CD4-positive, CD25-positive, alpha-beta regulatory T cell (primary cell): ENCODE measurements at regions not wholly inside any gene's neighbourhood (a gene's known extent, or its start where the extent isn't known, plus 50 kb on each side); places are given as distances from the start of the nearest gene placed in this dataset.

ENCODE experiments used
- ATAC-seq, 2 donors: fragments of 150-1000 bp; cut with Tn5 transposase; one replicate each; pipeline ENCODE4 v1.10.0; 2021; ENCODE audit warnings: low read depth in 2 of 2, moderate number of reproducible peaks in 2 of 2, moderate library complexity in 1 of 2
- DNase-seq, 3 donors: peaks; one replicate each; pipeline versions ENCODE4 v3.0.0 to v3.0.0-alpha.2; 2012 to 2022; ENCODE audit warnings: mixed read lengths in 1 of 3
- H3K27ac ChIP-seq: one replicate; pipeline ENCODE4 v1.7.0; 2013; ENCODE audit warnings: mild to moderate bottlenecking, low read length; ENCODE audit not compliant: insufficient read depth, poor library complexity, severe bottlenecking
- H3K27me3 ChIP-seq: one replicate; pipeline ENCODE4 v1.7.0; 2013; ENCODE audit warnings: low read length; ENCODE audit not compliant: control insufficient read depth, insufficient read depth
- H3K36me3 ChIP-seq: one replicate; pipeline ENCODE4 v1.7.0; 2013; ENCODE audit warnings: mild to moderate bottlenecking, low read length, moderate library complexity; ENCODE audit not compliant: control insufficient read depth, insufficient read depth
- H3K4me1 ChIP-seq: 2 replicates; pipeline ENCODE4 v1.7.0; 2013; ENCODE audit warnings: mild to moderate bottlenecking, low read length; ENCODE audit not compliant: insufficient read depth, control insufficient read depth, poor library complexity, severe bottlenecking
- H3K4me3 ChIP-seq: one replicate; pipeline ENCODE4 v1.7.0; 2013; ENCODE audit warnings: low read depth, mild to moderate bottlenecking, low read length, moderate library complexity
- H3K9me3 ChIP-seq, 2 experiments: 1 replicate in 1 of 2; 2 replicates in 1 of 2; pipeline ENCODE4 v1.7.0; 2013; ENCODE audit warnings: low read length in 2 of 2, mild to moderate bottlenecking in 1 of 2, moderate library complexity in 1 of 2; ENCODE audit not compliant: control insufficient read depth in 2 of 2
- H3K27ac Mint-ChIP-seq, 3 donors: one replicate each; pipeline ENCODE4 v1.8.0; 2020 to 2022; ENCODE audit warnings: mild to moderate bottlenecking in 3 of 3, mixed read lengths in 3 of 3, moderate library complexity in 2 of 3
- H3K27me3 Mint-ChIP-seq: one replicate; pipeline ENCODE4 v1.8.0; 2022; ENCODE audit warnings: mild to moderate bottlenecking, mixed read lengths
- H3K36me3 Mint-ChIP-seq: one replicate; pipeline ENCODE4 v1.8.0; 2020; ENCODE audit warnings: mixed read lengths
- H3K4me1 Mint-ChIP-seq, 4 donors: one replicate each; pipeline ENCODE4 v1.8.0; 2020 to 2022; ENCODE audit warnings: mixed read lengths in 4 of 4, mild to moderate bottlenecking in 1 of 4
- H3K4me3 Mint-ChIP-seq, 4 donors: one replicate each; pipeline ENCODE4 v1.8.0; 2020 to 2022; ENCODE audit warnings: mild to moderate bottlenecking in 4 of 4, mixed read lengths in 4 of 4, moderate library complexity in 3 of 4
- H3K9me3 Mint-ChIP-seq, 7 donors: one replicate each; pipeline ENCODE4 v1.8.0; 2020 to 2022; ENCODE audit warnings: mixed read lengths in 7 of 7, mild to moderate bottlenecking in 3 of 7, moderate library complexity in 2 of 7

DNA sequence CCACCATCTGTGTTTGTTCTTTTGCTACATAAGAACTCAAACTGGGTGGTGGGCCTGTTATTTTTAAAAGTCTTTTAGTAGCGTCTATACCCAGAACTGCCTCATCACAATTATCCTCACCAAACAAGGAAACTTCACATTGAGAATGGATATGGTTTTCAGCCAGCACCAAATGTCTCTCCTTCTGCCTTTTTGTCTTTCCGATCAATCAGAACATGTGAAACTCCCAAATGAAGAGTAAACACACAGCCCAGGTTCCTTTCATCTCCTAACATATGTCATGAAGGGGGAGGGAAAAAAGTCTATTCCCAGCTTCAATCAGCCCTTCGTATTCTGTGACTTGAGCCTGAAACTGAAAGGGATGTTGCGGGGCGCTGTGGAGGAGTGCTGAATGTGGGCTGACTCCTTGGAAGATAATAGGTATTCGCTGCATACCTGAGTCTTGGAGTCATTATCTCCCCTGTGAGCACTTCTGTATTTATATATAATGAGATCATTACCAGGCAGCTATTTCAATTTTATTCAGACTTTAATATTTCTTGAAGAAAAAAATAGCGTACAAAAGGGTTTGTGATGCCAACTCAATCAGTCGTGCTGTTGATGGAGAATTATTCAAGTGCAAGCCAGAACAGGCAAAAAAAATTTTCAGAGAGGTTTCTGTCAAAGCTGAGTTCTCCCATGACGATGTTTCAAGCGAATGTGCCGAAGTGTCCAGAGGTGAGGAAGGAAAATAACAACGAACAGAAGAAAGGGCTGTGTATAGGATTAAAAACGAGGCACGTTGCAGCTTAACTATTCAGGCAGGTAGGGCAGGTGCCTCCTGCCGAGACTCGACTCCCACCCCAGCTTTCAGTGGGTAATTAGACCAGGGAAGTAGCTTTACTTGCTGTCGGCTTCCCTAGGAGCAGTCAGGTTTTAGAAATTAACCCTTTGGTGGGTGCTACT lies 163.9 kb upstream of the NOCT start:
- no peak overlapping the region for H3K27ac ChIP-seq
- H3K36me3 ChIP-seq, result no peaks in the 10 kb centered on the region
- no peaks in the 10 kb centered on the region for H3K4me1 ChIP-seq
- no peaks in the 10 kb centered on the region for H3K9me3 ChIP-seq
- Mint-ChIP-seq H3K4me1 (peaks cover 0 to 6% (median 2%) of the 10 kb centered on the region in 4 donors), H3K27ac (no peak overlapping the region), H3K36me3 (no peaks in the 10 kb centered on the region), H3K27me3 (peaks cover 6% of the 10 kb centered on the region), H3K4me3 (peak overlapping the region in 1 of 4 donors; percentile 29), H3K9me3 (peaks cover 0 to 8% (median 0%) of the 10 kb centered on the region in 7 donors)
- ATAC-seq (no peak), DNase-seq (no peak)
- no peak overlapping the region for H3K4me3 ChIP-seq
- no peaks in the 10 kb centered on the region for H3K27me3 ChIP-seq

GRCh38 chr4:138845664-138846063 lies 169.9 kb upstream of the NOCT start:
- H3K9me3 Mint-ChIP-seq, result peaks cover 0 to 4% (median 0%) of the 10 kb centered on the region in 7 donors
- no peaks in the 10 kb centered on the region for H3K4me1 Mint-ChIP-seq
- no peaks in the 10 kb centered on the region for H3K27me3 ChIP-seq
- H3K27ac Mint-ChIP-seq, result no peak overlapping the region
- ATAC-seq (no peak), DNase-seq (no peak)
- H3K4me3 ChIP-seq, result no peak overlapping the region
- no peak overlapping the region for H3K4me3 Mint-ChIP-seq
- H3K9me3 ChIP-seq, result no peaks in the 10 kb centered on the region
- H3K36me3 Mint-ChIP-seq, result no peaks in the 10 kb centered on the region
- no peaks in the 10 kb centered on the region for H3K36me3 ChIP-seq
- H3K4me1 ChIP-seq, result no peaks in the 10 kb centered on the region
- H3K27me3 Mint-ChIP-seq, result peaks cover 5% of the 10 kb centered on the region
- no peak overlapping the region for H3K27ac ChIP-seq

- Mint-ChIP-seq H3K4me3 (no peak overlapping the region), H3K36me3 (no peaks in the 10 kb centered on the region), H3K27ac (no peak overlapping the region), H3K9me3 (peaks cover 0 to 4% (median 0%) of the 10 kb centered on the region in 7 donors), H3K4me1 (no peaks in the 10 kb centered on the region), H3K27me3 (peaks cover 5% of the 10 kb centered on the region)
- no peaks in the 10 kb centered on the region for H3K36me3 ChIP-seq
- DNase-seq (no peak), ATAC-seq (no peak)
- H3K27ac ChIP-seq, result no peak overlapping the region
- no peaks in the 10 kb centered on the region for H3K4me1 ChIP-seq
- no peak overlapping the region for H3K4me3 ChIP-seq
- no peaks in the 10 kb centered on the region for H3K9me3 ChIP-seq
- no peaks in the 10 kb centered on the region for H3K27me3 ChIP-seq
These were observed 170.5 kb upstream of the NOCT start for GRCh38 chr4:138845054-138845453.

GRCh38 chr4:138843616-138844015 lies 172.0 kb upstream of the NOCT start:
- Histone ChIP-seq H3K36me3 (no peaks in the 10 kb centered on the region), H3K27ac (no peak overlapping the region), H3K27me3 (no peaks in the 10 kb centered on the region), H3K4me3 (no peak overlapping the region), H3K4me1 (no peaks in the 10 kb centered on the region), H3K9me3 (no peaks in the 10 kb centered on the region)
- no peaks in the 10 kb centered on the region for H3K36me3 Mint-ChIP-seq
- no peak for ATAC-seq
- no peaks in the 10 kb centered on the region for H3K4me1 Mint-ChIP-seq
- no peak for DNase-seq
- H3K27me3 Mint-ChIP-seq, result peaks cover 10% of the 10 kb centered on the region
- no peak overlapping the region for H3K4me3 Mint-ChIP-seq
- peaks cover 0 to 2% (median 0%) of the 10 kb centered on the region in 7 donors for H3K9me3 Mint-ChIP-seq
- H3K27ac Mint-ChIP-seq, result no peak overlapping the region

- Histone ChIP-seq H3K4me3 (no peak overlapping the region), H3K9me3 (no peaks in the 10 kb centered on the region), H3K4me1 (no peaks in the 10 kb centered on the region), H3K27me3 (no peaks in the 10 kb centered on the region), H3K36me3 (no peaks in the 10 kb centered on the region), H3K27ac (no peak overlapping the region)
- ATAC-seq, result no peak
- H3K9me3 Mint-ChIP-seq, result peaks cover 0 to 2% (median 0%) of the 10 kb centered on the region in 7 donors
- H3K27me3 Mint-ChIP-seq, result peaks cover 16% of the 10 kb centered on the region
- H3K36me3 Mint-ChIP-seq, result no peaks in the 10 kb centered on the region
- no peak for DNase-seq
- no peak overlapping the region for H3K4me3 Mint-ChIP-seq
- H3K27ac Mint-ChIP-seq, result no peak overlapping the region
- no peaks in the 10 kb centered on the region for H3K4me1 Mint-ChIP-seq
These were observed 174.2 kb upstream of the NOCT start for GRCh38 chr4:138841343-138841742.

GRCh38 chr4:138838251-138838650 lies 177.3 kb upstream of the NOCT start:
- peaks cover 16% of the 10 kb centered on the region for H3K27me3 Mint-ChIP-seq
- no peaks in the 10 kb centered on the region for H3K36me3 Mint-ChIP-seq
- no peaks in the 10 kb centered on the region for H3K36me3 ChIP-seq
- peaks cover 0 to 2% (median 0%) of the 10 kb centered on the region in 7 donors for H3K9me3 Mint-ChIP-seq
- H3K27ac ChIP-seq, result no peak overlapping the region
- DNase-seq, result no peak
- no peaks in the 10 kb centered on the region for H3K9me3 ChIP-seq
- H3K4me1 Mint-ChIP-seq, result no peaks in the 10 kb centered on the region
- H3K4me3 ChIP-seq, result no peak overlapping the region
- no peak for ATAC-seq
- H3K4me1 ChIP-seq, result no peaks in the 10 kb centered on the region
- H3K27ac Mint-ChIP-seq, result no peak overlapping the region
- no peak overlapping the region for H3K4me3 Mint-ChIP-seq
- H3K27me3 ChIP-seq, result no peaks in the 10 kb centered on the region

DNA sequence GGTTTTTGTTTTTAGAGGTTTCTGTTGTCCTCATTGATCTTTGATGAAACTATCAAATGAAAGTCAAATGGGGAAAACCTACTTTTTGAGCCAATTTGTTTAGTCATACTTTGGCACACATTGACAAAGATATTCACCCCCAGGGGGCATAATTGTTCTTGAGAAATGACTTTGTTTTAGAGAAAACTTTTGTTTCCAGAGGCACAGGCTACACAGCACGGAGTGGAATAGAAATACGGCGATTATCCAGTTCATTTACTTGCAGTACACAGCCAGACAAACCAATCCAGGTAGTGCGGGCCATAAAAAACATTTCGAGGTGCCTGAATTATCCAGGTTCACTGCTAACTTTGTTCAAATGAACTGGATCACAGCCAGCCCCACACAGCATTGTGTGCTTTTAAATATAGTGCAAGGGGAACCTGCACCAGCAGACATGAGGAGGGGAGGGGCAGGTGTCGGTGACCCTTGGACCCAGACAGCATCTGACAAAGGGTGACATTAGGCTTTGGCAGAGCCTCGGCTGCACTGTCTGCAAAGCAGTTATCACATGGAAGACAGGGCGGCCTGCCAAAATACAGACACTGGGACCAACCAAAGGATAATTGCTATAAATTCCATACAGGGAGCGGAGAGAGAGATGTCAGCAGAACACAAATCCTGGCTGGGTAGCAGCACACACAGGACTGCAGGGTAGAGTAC lies 179.6 kb upstream of the NOCT start:
- H3K9me3 Mint-ChIP-seq, result peaks cover 0 to 2% (median 0%) of the 10 kb centered on the region in 7 donors
- Histone ChIP-seq H3K27ac (no peak overlapping the region), H3K4me3 (no peak overlapping the region), H3K36me3 (no peaks in the 10 kb centered on the region), H3K9me3 (no peaks in the 10 kb centered on the region), H3K27me3 (no peaks in the 10 kb centered on the region), H3K4me1 (no peaks in the 10 kb centered on the region)
- no peak for ATAC-seq
- peaks cover 11% of the 10 kb centered on the region for H3K27me3 Mint-ChIP-seq
- no peak overlapping the region for H3K27ac Mint-ChIP-seq
- no peak for DNase-seq
- no peak overlapping the region for H3K4me3 Mint-ChIP-seq
- H3K36me3 Mint-ChIP-seq, result no peaks in the 10 kb centered on the region
- H3K4me1 Mint-ChIP-seq, result no peaks in the 10 kb centered on the region
